ENCODE measurements at regions not wholly inside any gene's neighbourhood (a gene's known extent, or its start where the extent isn't known, plus 50 kb on each side); places are given as distances from the start of the nearest gene placed in this dataset.

GRCh38 chr3:187804120-187804744 lies 59.0 kb upstream of the BCL6 start (continued):
- 0 out of 2 replicates have a peak, but pooled peaks have one; percentile 8 for TF ChIP-seq JUNB (IDR thresholded peaks at IDR 0.05)
- TF ChIP-seq ZSCAN29 (IDR thresholded peaks at IDR 0.05): no peak

DNA sequence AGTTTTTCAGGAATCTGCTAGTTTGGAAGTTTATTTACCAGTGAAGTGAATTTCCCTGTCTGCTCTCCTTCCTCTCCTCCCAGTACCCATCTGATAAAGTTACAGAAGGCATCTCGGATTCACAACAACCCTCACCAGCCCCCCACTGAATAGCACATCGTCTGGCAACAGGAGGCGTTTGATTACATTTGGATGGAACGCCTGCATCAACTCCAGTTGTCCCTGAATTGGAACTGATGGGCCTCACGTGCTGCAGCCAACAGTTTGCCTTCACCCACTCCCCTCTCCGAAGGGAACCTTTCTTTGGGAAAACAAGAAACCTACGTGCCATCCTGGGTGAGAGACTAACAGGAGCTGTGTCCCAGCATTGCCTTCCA lies 59.5 kb upstream of the BCL6 start:
- ChIA-PET POLR2A (no interaction called here), RAD21 (ENCODE audit: unreplicated experiment) (no interaction called here), CTCF (interaction anchor here (1.4 to 1.7 kb wide), 2 partner anchors 27 to 66 kb away, joined by 5 read pairs; no protein-coding TSS in a partner anchor), SMC1A (ENCODE audit: uncharacterized antibody, unreplicated experiment) (no interaction called here)
- Histone ChIP-seq H3K4me2 (ENCODE audit: control insufficient read depth, insufficient read depth) (peak overlapping the region; percentile 14; the same call in 1 of the 2 replicates), H3K9ac (ENCODE audit: control insufficient read depth, insufficient read depth, low read length) (no peak overlapping the region), H3K36me3 (ENCODE audit: control insufficient read depth in 2 of 2, insufficient read depth in 2 of 2, low read length in 1 of 2) (no peaks in the 10 kb centered on the region), H3K9me3 (replicated peaks; ENCODE audit: control insufficient read depth, insufficient read depth, low read length) (0 out of 3 replicates have a peak, but pooled peaks cover 2% of the 10 kb centered on the region), H3K4me1 (ENCODE audit: control insufficient read depth, insufficient read depth, low read length) (peaks cover 23% of the 10 kb centered on the region), H3K79me2 (ENCODE audit: control insufficient read depth, insufficient read depth, low read length) (no peaks in the 10 kb centered on the region), H3K4me3 (no peak overlapping the region), H3K27ac (ENCODE audit: control insufficient read depth, insufficient read depth) (no peak overlapping the region), H4K20me1 (ENCODE audit: control insufficient read depth, insufficient read depth) (no peaks in the 10 kb centered on the region), H2AFZ (ENCODE audit: control insufficient read depth, low read depth, low read length) (no peak overlapping the region), H3K27me3 (replicated peaks in 1 of 2; ENCODE audit: control insufficient read depth in 2 of 2, insufficient read depth in 2 of 2, low read length in 1 of 2) (no peaks in the 10 kb centered on the region)
- WGBS (ENCODE audit: insufficient coverage, insufficient replicate concordance, low lambda C conversion rate, missing lambda C conversion rate): 74% methylated on average over 7 of the region's 7 CpGs
- no peak for DNase-seq (ENCODE audit: low read depth, low spot score)
- BruUV-seq (replicated peaks): no TSS peak
- in situ Hi-C loops (cut with MboI) (no loop called here), intact Hi-C loops (cut with micrococcal nuclease; ENCODE audit: unreplicated experiment) (loop anchor here (5.0 kb wide), 1 partner anchor 113 kb away; no protein-coding TSS in a partner anchor)
- no peak for ATAC-seq
- no peak for FAIRE-seq
- TF ChIP-seq ZNF207 (IDR thresholded peaks at IDR 0.05; ENCODE audit: borderline replicate concordance): no peak
- TF ChIP-seq CBFB (IDR thresholded peaks at IDR 0.05; ENCODE audit: low read depth): no peak
- TF ChIP-seq HSF1 (IDR thresholded peaks at IDR 0.05; ENCODE audit: low read depth, low read length): no peak
